Posterior vena cava (tissue), 2 donors: ENCODE measurements at regions not wholly inside any gene's neighbourhood (a gene's known extent, or its start where the extent isn't known, plus 50 kb on each side); places are given as distances from the start of the nearest gene placed in this dataset.
A peak's percentile ranks its signal among the peaks of the same experiment; 100 is the strongest.
"Not testable (repeated sequence)": the region's sequence is repeated elsewhere in the genome, so short reads cannot be mapped to it uniquely, and the experiment has no call there.

Source experiments
- DNase-seq: peaks from one replicate; pipeline ENCODE4 v3.0.0-alpha.2; 2020; ENCODE audit warnings: low spot score
- intact Hi-C, 2 donors: fragments of 100-400 bp; cut with DNase I; formaldehyde crosslinking; loops; one replicate each; pipeline versions ENCODE4 v1.14.1 to v1.14.2; 2022 to 2023
- donor health status: DM: yes; HTN: yes; CAD: no.
- donor health status: DM: yes; HTN: yes; CAD: no.

- no peak for DNase-seq
- intact Hi-C loops, result no loop called here
These were observed 720.6 kb downstream of the TAF11L14 start for GRCh38 chr5:18354828-18355227.

DNA sequence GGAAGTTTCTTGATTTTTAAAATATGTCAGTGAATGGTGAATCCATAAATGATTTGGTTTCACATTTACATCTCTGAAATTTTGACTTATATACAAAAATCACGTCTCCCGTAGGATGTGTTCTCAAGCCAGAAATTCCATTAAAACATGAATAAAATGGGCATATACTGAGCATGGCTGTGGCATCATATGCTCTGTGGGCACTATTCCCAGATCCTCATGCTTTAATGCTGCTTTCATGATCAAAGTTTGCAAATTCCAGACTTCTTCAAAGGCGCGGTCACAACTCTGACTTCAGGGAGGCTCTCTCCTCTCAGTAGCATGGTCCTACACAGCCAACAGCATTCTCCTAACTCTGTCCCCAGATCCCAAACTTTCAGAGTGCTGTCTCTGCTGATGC lies 723.2 kb downstream of the TAF11L14 start:
- intact Hi-C loops, result no loop called here
- DNase-seq, result no peak

GRCh38 chr5:18366234-18366633 lies 732.0 kb downstream of the TAF11L14 start:
- DNase-seq, result no peak
- intact Hi-C loops, result no loop called here

- no peak for DNase-seq
- intact Hi-C loops, result no loop called here
These were observed 736.3 kb downstream of the TAF11L14 start for GRCh38 chr5:18370531-18370930.

DNA sequence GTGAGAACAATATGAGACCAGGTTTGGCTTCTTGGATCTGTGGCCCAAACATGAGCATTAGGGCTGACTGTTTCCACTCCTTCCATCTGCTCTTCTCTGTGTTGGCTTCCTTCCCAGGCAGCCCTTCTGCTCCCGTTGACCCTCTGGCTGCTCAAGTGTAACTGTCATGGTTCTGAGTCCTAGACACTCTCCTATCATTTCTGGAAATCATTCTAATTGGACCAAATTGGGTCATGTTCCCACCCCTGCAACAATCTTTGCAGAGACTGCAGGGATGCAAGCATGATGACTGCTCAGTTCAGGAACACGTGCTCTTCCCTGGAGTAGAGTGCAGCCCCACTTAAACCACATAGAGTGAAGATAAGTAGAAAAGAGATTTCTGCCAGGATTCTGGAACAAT lies 741.4 kb downstream of the TAF11L14 start:
- intact Hi-C loops, result no loop called here
- no peak for DNase-seq

GRCh38 chr5:18378066-18378465 lies 743.8 kb downstream of the TAF11L14 start:
- intact Hi-C loops, result no loop called here
- DNase-seq, result no peak

DNA sequence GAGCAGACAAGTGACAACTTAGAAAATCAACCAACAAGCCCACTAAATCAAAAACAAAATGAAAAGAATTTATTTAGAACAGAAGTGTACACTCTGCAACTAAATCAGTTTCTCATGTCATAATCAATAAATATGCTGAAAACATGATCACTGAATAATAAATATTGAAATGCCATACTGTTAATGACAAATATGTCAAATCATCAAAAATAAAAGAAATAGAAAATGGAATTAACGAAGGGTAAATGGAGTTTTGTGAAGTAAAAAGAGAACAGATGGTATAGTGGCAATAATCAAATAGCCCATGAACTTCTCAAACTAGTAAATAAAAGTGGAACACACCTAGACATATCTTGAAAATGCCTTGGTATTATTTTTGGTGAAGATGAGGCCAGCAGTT lies 744.9 kb downstream of the TAF11L14 start:
- DNase-seq, result no peak
- intact Hi-C loops, result no loop called here

DNA sequence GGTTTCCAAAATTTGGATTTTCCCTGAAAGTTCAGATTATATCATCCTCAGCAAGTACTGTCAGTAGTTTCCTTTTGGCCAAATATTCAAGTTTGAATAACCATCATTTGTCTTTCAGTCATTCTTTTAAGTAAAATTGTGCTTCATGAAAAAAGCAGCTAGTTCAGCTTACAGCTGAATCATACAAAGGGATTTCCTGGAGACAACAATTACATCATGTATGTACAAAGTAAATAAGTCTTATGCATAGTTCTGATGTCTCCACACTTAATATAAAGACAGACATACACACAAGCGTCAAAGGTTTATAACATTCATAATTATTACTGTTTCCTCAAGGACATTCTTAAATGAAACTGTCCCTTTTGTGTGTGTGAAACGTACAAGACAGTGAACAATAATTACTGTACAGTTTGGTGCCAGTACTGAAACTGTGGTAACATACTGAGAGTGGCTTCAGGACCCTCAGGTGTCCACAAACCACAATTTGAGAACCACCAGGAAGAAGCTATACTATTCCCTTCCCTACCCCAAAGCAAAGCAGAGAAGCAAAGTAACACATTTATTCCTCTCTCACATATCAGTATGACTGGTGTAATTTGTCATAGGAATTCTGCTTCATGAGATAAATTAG lies 746.6 kb downstream of the TAF11L14 start:
- intact Hi-C loops, result no loop called here
- DNase-seq, result no peak

- DNase-seq, result peak; percentile 89
- intact Hi-C loops, result no loop called here
These were observed 759.5 kb downstream of the TAF11L14 start for GRCh38 chr5:18393565-18394442.

- intact Hi-C loops, result no loop called here
- DNase-seq, result no peak
These were observed 760.2 kb downstream of the TAF11L14 start for GRCh38 chr5:18394443-18394804.

- intact Hi-C loops, result no loop called here
- DNase-seq, result no peak
These were observed 761.2 kb downstream of the TAF11L14 start for GRCh38 chr5:18395126-18396110.

- intact Hi-C loops, result no loop called here
- no peak for DNase-seq
These were observed 763.1 kb downstream of the TAF11L14 start for GRCh38 chr5:18397371-18397770.

DNA sequence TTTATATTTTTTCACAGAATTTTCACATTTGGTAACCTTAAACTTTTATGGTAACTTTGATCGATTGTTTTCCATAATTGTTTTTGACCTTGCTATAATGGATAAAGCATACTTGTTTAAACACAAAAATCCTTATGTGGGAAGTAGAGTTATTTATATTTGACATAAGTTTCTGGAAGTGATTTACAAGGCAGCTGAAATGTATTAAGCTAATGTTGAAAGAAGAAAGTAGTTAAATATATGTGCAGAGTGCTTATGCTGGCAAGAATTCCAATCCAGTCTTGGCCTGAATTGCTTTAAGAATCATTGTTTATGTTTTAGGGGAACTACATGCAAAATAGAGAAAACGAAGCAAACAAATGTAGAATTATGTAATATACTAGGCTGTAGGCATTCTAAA lies 763.6 kb downstream of the TAF11L14 start:
- DNase-seq, result no peak
- intact Hi-C loops, result no loop called here

DNA sequence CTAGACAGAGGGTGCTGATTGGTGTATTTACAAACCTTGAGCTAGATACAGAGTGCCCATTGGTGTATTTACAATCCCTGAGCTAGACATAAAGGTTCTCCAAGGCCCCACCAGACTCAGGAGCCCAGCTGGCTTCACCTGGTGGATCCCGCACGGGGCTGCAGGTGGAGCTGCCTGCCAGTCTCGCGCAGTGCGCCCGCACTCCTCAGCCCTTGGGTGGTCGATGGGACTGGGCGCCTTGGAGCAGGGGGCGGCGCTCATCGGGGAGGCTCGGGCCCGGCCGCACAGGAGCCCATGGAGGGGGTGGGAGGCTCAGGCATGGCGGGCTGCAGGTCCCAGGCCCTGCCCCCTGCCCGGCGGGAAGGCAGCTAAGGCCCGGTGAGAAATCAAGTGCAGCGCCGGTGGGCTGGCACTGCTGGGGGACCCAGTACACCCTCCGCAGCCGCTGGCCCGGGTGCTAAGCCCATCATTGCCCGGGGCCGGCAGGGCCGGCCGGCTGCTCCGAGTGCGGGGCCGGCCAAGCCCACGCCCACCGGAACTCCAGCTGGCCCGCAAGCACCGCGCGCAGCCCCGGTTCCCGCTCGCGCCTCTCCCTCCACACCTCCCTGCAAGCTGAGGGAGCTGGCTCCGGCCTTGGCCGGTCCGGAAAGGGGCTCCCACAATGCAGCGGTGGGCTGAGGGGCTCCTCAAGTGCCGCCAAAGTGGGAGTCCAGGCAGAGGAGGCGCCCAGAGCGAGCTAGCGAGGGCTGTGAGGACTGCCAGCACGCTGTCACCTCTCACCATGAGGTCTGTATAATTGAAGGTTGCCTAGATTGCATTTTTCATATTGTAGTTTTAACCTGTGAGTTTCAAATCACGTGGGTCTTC lies 765.4 kb downstream of the TAF11L14 start:
- intact Hi-C loops, result not testable (repeated sequence)

DNA sequence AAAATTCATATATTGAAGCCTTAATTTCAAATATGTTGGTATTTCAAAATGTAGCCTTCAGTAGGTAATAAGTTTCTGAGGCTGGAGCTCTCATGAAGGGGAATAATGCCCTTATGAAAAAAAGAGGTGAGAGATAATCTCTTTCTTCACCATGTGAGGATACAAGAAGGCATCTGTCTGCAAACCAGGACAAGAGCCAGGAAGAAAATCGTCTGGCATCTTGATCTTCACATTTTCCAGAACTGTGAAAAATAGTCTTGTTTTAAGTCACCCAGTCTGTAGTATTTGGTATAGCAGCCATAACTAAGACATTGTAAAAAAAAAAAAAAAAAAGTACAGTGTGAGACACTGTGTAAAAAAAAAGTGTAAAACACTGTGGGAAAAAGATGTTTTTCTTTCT lies 768.9 kb downstream of the TAF11L14 start:
- no peak for DNase-seq
- intact Hi-C loops, result no loop called here

More for the DNA sequence above, 765.4 kb downstream of the TAF11L14 start:
- DNase-seq, result not testable (repeated sequence)

DNA sequence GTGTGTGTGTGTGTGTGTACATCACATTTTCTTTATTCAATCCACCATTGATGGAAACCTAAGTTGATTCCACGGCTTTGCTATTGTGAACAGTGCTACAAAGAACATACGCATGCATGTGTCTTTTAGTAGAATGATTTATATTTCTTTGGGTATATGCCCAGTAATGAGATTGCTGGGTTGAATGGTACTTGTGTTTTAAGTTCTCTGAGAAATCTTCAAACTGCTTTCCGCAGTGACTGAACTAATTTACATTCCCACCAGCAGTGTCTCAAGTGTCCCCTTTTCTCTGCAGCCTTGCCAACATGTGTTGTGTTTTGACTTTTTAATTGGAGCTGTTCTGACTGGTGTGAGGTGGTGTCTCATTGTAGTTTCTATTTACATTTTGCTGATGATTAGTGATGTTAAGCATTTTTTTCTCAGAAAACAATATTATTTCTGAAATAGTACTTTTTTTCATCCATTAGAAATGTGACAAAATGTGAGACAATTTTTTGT lies 769.7 kb downstream of the TAF11L14 start:
- intact Hi-C loops, result no loop called here
- DNase-seq, result no peak

GRCh38 chr5:18420711-18421110 lies 786.5 kb downstream of the TAF11L14 start:
- intact Hi-C loops, result no loop called here
- no peak for DNase-seq

DNA sequence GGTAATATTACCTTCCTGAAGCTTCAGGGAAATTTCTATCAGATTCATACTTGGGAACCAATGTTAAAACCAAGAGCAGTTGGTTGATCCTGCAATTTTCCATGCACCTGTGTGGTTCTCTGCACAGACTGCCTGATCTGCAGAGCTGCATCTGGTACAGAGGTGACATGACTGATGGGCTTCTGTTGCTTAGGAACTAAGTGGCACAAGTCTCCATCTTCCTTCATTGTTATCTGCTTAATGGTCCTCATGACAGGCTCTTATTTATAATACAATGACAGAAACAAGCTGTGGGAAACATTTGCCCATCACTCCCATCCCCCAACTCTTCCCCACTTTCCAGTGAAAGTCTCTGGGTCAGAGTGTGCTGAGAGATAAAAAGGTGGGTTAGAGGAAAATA lies 799.1 kb downstream of the TAF11L14 start:
- DNase-seq, result no peak
- intact Hi-C loops, result no loop called here

DNA sequence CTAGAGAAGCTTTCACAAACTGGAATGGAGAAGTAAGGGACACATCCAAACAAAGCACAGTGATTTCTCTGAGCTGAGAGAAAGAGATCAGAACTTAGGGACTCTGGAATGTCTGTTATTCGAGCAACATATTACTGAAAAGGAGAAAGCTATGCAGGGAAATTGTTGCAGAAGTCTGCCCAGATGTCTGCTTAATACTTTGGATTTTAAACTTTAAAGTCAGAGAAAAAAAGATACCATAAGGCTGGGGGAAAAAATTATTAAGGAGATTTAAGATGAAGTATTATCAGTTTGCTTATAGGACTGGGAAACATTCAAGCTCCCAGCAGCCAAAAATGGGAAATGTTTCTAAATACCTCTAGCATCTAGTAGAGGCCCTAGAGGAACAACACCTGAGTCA lies 803.9 kb downstream of the TAF11L14 start:
- intact Hi-C loops, result no loop called here
- DNase-seq, result no peak
